GM12878 (cell line): ENCODE measurements at regions not wholly inside any gene's neighbourhood (a gene's known extent, or its start where the extent isn't known, plus 50 kb on each side); places are given as distances from the start of the nearest gene placed in this dataset.

Experiments
- ATAC-seq: fragments of 200-7000 bp; cut with Tn5 transposase; 3 replicates; pipeline ENCODE4 v1.9.1; 2020; ENCODE audit warnings: mild to moderate bottlenecking, moderate library complexity
- BruUV-seq: library from RNA; stranded (reverse); fragments of 400-500 nt; replicated peaks from 2 replicates; lab custom pipeline; 2021; lab: Mats Ljungman, UMichigan
- CTCF ChIA-PET: fragments of 300-600 bp; sonication (Branson Sonifier 250); formaldehyde crosslinking; extraction: SDS; loops from one replicate; lab custom pipeline; 2021; ENCODE audit warnings: inconsistent platforms; lab: Yijun Ruan, JAX
- POLR2A ChIA-PET: fragments of 350-600 bp; formaldehyde crosslinking; extraction: SDS; loops from one replicate; lab custom pipeline; 2021; ENCODE audit warnings: inconsistent platforms; lab: Charles Lee
- RAD21 ChIA-PET: fragments of 300-600 bp; sonication (Branson Sonifier 250); formaldehyde crosslinking; loops from one replicate; lab custom pipeline; 2023; ENCODE audit warnings: antibody characterized with exemption; ENCODE audit not compliant: unreplicated experiment; lab: Charles Lee
- SMC1A ChIA-PET: fragments of 300-600 bp; sonication (Branson Sonifier 250); formaldehyde crosslinking; loops from one replicate; lab custom pipeline; 2023; ENCODE audit not compliant: unreplicated experiment, uncharacterized antibody; lab: Charles Lee
- DNase-seq: peaks from one replicate; pipeline ENCODE4 v3.0.0-alpha.2; 2011; ENCODE audit warnings: low read depth, low spot score
- FAIRE-seq: peaks from 3 replicates; lab custom pipeline; 2011; peaks lifted over from hg19 to GRCh38; lab: Jason Lieb, UNC
- H2AFZ ChIP-seq: 2 replicates; pipeline ENCODE4 v1.6.0; 2011; ENCODE audit warnings: low read depth, low read length, control low read depth; ENCODE audit not compliant: control insufficient read depth
- H3K27ac ChIP-seq: 2 replicates; pipeline ENCODE4 v1.5.1; 2011; ENCODE audit warnings: control low read depth; ENCODE audit not compliant: control insufficient read depth, insufficient read depth
- H3K27me3 ChIP-seq, 2 experiments: replicated peaks in 1 of 2; 2 replicates each; pipeline versions ENCODE4 v1.6.0 to v1.6.1; 2011; ENCODE audit warnings: low read length in 1 of 2; ENCODE audit not compliant: control insufficient read depth in 2 of 2, insufficient read depth in 2 of 2
- H3K36me3 ChIP-seq, 2 experiments: 2 replicates each; pipeline ENCODE4 v1.5.1; 2011; ENCODE audit warnings: low read length in 1 of 2; ENCODE audit not compliant: control insufficient read depth in 2 of 2, insufficient read depth in 2 of 2
- H3K4me1 ChIP-seq: 2 replicates; pipeline ENCODE4 v1.6.1; 2011; ENCODE audit warnings: mild to moderate bottlenecking, low read length, moderate library complexity, mixed read lengths; ENCODE audit not compliant: control insufficient read depth, insufficient read depth
- H3K4me2 ChIP-seq: 2 replicates; pipeline ENCODE4 v1.6.0; 2011; ENCODE audit warnings: control low read depth; ENCODE audit not compliant: control insufficient read depth, insufficient read depth
- H3K4me3 ChIP-seq: fragments of 200-600 bp; sonication (generic); 2 replicates; pipeline ENCODE4 v1.5.1; 2016
- H3K79me2 ChIP-seq: 2 replicates; pipeline ENCODE4 v1.6.0; 2011; ENCODE audit warnings: low read length; ENCODE audit not compliant: control insufficient read depth, insufficient read depth
- H3K9ac ChIP-seq: 2 replicates; pipeline ENCODE4 v1.8.0; 2011; ENCODE audit warnings: low read length, control low read depth, mixed read lengths; ENCODE audit not compliant: control insufficient read depth, insufficient read depth
- H3K9me3 ChIP-seq: replicated peaks from 3 replicates; pipeline ENCODE4 v1.5.1; 2011; ENCODE audit warnings: mild to moderate bottlenecking, low read length; ENCODE audit not compliant: control insufficient read depth, insufficient read depth
- H4K20me1 ChIP-seq: 2 replicates; pipeline ENCODE4 v1.6.0; 2011; ENCODE audit not compliant: control insufficient read depth, insufficient read depth
- CREB1 ChIP-seq: IDR thresholded peaks from 2 replicates; pipeline ENCODE4 v1.6.1; 2012; ENCODE audit warnings: low read depth, mild to moderate bottlenecking, inconsistent platforms
- DPF2 ChIP-seq: fragments of 450-650 bp; IDR thresholded peaks from 2 replicates; pipeline ENCODE4 v1.6.1; 2017; ENCODE audit warnings: mild to moderate bottlenecking
- EED ChIP-seq: sonication (generic); IDR thresholded peaks from 2 replicates; pipeline ENCODE4 v1.6.1; 2016; ENCODE audit warnings: antibody characterized with exemption, low read depth
- IKZF2 ChIP-seq, 2 experiments: fragments of 450-650 bp; IDR thresholded peaks; 2 replicates each; pipeline ENCODE4 v1.6.1; 2017; ENCODE audit warnings: mild to moderate bottlenecking in 2 of 2, moderate library complexity in 2 of 2
- MTA3 ChIP-seq: IDR thresholded peaks from 2 replicates; pipeline ENCODE4 v1.6.1; 2012; ENCODE audit warnings: low read length, inconsistent platforms, borderline replicate concordance
- NFIC ChIP-seq: IDR thresholded peaks from 2 replicates; pipeline ENCODE4 v1.6.1; 2012; ENCODE audit warnings: low read depth, mild to moderate bottlenecking, inconsistent platforms, low read length, moderate library complexity
- NFXL1 ChIP-seq: fragments of 450-650 bp; IDR thresholded peaks from 2 replicates; pipeline ENCODE4 v1.6.1; 2017; ENCODE audit warnings: antibody characterized with exemption, mild to moderate bottlenecking, borderline replicate concordance
- NRF1 ChIP-seq: conservative IDR thresholded peaks from 2 replicates; pipeline ENCODE4 v1.6.1; 2011; ENCODE audit warnings: mild to moderate bottlenecking, low read depth, low read length, improper control_type of control experiment
- RAD51 ChIP-seq: fragments of 450-650 bp; IDR thresholded peaks from 2 replicates; pipeline ENCODE4 v1.6.1; 2016; ENCODE audit warnings: moderate library complexity, mild to moderate bottlenecking, inconsistent platforms
- SP1 ChIP-seq: IDR thresholded peaks from one replicate; pipeline ENCODE4 v1.6.1; 2011; ENCODE audit warnings: low read depth, low read length
- STAT3 ChIP-seq: IDR thresholded peaks from 2 replicates; pipeline ENCODE4 v1.6.1; 2011; ENCODE audit warnings: low read depth, low read length, improper control_type of control experiment
- TCF3 ChIP-seq: IDR thresholded peaks from 2 replicates; pipeline ENCODE4 v1.6.1; 2012; ENCODE audit warnings: low read depth, mild to moderate bottlenecking, low read length, borderline replicate concordance; ENCODE audit not compliant: insufficient read depth
- YY1 ChIP-seq: IDR thresholded peaks from 2 replicates; pipeline ENCODE4 v1.6.1; 2011; ENCODE audit warnings: low read depth, mild to moderate bottlenecking, low read length
- ZBED1 ChIP-seq: IDR thresholded peaks from 2 replicates; pipeline ENCODE4 v1.6.1; 2016; ENCODE audit warnings: borderline replicate concordance
- ZNF207 ChIP-seq: fragments of 450-650 bp; IDR thresholded peaks from 2 replicates; pipeline ENCODE4 v1.6.1; 2014; ENCODE audit warnings: antibody characterized with exemption, mild to moderate bottlenecking, borderline replicate concordance
- ZNF622 ChIP-seq: fragments of 450-650 bp; IDR thresholded peaks from 2 replicates; pipeline ENCODE4 v1.6.1; 2017; ENCODE audit warnings: mild to moderate bottlenecking, inconsistent platforms
- WGBS: methylation state at CpG from one replicate; pipeline ENCODE4 v1.1.6; 2016; ENCODE audit warnings: low lambda C conversion rate; ENCODE audit not compliant: insufficient replicate concordance, insufficient coverage; ENCODE audit errors: missing lambda C conversion rate; 5-methylcytosine and 5-hydroxymethylcytosine counted together
- in situ Hi-C: fragments of 300-500 bp; cut with MboI; formaldehyde crosslinking; loops from 9 replicates; pipeline ENCODE4 v1.14.3; 2018; ENCODE audit warnings: mixed read lengths
- intact Hi-C: fragments of 100-400 bp; cut with micrococcal nuclease; formaldehyde crosslinking; loops from one replicate; pipeline ENCODE4 v1.14.2; 2022; ENCODE audit not compliant: unreplicated experiment
- TF ChIP-seq, protein P1 (sequence below): IDR thresholded peaks from 2 replicates; pipeline ENCODE4 v1.6.1; 2011; ENCODE audit warnings: borderline replicate concordance, low read depth, mild to moderate bottlenecking, moderate library complexity, low read length; ENCODE audit not compliant: insufficient read depth, poor library complexity, severe bottlenecking
- TF ChIP-seq, protein P2 (sequence below): IDR thresholded peaks from 2 replicates; pipeline ENCODE4 v1.6.1; 2011; ENCODE audit warnings: borderline replicate concordance, low read depth, mild to moderate bottlenecking, moderate library complexity, mixed read lengths, low read length; ENCODE audit not compliant: insufficient read depth; ENCODE audit errors: extremely low read length
- TF ChIP-seq, protein P3 (sequence below): IDR thresholded peaks from 2 replicates; pipeline ENCODE4 v1.6.1; 2011; ENCODE audit warnings: mild to moderate bottlenecking, low read depth, low read length, moderate library complexity; ENCODE audit not compliant: insufficient replicate concordance

DNA sequence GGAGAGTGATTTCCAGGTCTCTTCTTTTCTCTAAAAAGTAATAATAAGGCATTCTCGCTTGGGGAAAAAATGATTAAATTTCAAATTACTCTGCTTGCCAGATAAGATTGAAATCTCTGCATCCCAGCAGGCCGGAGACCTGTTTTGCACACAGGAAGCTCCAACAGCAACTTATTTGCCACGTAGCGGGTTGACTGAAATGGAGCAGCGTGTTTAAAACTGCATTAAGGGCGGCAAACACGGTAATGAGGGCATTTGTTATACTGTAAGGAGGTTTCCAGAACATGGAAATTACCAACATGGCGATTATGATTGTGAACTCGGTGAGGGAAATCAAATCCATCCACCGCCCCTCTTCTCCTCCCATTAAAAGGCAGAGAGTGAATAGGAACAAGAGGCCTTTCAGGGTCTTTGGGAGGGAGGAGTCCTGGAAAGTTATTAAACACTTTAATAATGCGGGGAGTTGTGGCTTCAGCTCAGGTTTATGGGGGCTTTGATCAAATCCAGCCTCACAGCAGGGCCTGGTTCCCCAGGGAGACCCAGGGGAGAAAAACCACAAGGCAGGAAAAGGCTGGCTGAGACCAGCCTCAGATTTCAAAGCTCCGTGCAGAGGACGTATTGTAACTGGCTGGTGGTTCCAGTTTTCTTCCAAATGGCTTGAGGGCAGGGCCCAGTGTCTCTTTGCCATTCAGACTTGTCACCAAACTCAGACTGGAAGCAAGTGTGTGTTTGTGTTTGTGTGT lies 242.3 kb downstream of the TLE3 start:
- no TSS peak for BruUV-seq
- no peaks in the 10 kb centered on the region for H3K79me2 ChIP-seq
- no peak for FAIRE-seq
- H3K27ac ChIP-seq, result no peak overlapping the region
- TF ChIP-seq TCF3 (no peak), NFIC (no peak), IKZF2 (IDR thresholded peaks at IDR 0.05) (no peak), SP1 (no peak), ZNF622 (no peak), MTA3 (no peak), EED (no peak), STAT3 (no peak), CREB1 (no peak), NRF1 (no peak), ZNF207 (no peak), ZBED1 (no peak), DPF2 (no peak), NFXL1 (no peak), YY1 (no peak), RAD51 (no peak)
- TF ChIP-seq, protein P1, sequence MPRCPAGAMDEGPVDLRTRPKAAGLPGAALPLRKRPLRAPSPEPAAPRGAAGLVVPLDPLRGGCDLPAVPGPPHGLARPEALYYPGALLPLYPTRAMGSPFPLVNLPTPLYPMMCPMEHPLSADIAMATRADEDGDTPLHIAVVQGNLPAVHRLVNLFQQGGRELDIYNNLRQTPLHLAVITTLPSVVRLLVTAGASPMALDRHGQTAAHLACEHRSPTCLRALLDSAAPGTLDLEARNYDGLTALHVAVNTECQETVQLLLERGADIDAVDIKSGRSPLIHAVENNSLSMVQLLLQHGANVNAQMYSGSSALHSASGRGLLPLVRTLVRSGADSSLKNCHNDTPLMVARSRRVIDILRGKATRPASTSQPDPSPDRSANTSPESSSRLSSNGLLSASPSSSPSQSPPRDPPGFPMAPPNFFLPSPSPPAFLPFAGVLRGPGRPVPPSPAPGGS, result no peak
- TF ChIP-seq, protein P2, sequence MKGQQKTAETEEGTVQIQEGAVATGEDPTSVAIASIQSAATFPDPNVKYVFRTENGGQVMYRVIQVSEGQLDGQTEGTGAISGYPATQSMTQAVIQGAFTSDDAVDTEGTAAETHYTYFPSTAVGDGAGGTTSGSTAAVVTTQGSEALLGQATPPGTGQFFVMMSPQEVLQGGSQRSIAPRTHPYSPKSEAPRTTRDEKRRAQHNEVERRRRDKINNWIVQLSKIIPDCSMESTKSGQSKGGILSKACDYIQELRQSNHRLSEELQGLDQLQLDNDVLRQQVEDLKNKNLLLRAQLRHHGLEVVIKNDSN, result no peak
- TF ChIP-seq, protein P3, sequence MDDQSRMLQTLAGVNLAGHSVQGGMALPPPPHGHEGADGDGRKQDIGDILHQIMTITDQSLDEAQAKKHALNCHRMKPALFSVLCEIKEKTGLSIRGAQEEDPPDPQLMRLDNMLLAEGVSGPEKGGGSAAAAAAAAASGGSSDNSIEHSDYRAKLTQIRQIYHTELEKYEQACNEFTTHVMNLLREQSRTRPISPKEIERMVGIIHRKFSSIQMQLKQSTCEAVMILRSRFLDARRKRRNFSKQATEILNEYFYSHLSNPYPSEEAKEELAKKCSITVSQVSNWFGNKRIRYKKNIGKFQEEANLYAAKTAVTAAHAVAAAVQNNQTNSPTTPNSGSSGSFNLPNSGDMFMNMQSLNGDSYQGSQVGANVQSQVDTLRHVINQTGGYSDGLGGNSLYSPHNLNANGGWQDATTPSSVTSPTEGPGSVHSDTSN, result no peak
- TF ChIP-seq, all 136 proteins: peak for 0
- H4K20me1 ChIP-seq, result no peaks in the 10 kb centered on the region
- RAD21 ChIA-PET, result no interaction called here
- H3K4me1 ChIP-seq, result no peaks in the 10 kb centered on the region
- SMC1A ChIA-PET, result interaction anchor here (0.8 kb wide), 1 partner anchor 239 kb away, joined by 3 read pairs; no protein-coding TSS in a partner anchor
- intact Hi-C loops (no loop called here), in situ Hi-C loops (no loop called here)
- H3K4me3 ChIP-seq, result no peak overlapping the region
- no peak for DNase-seq
- H3K36me3 ChIP-seq, result no peaks in the 10 kb centered on the region
- no peaks in the 10 kb centered on the region; a peak in 1 of 4 replicates for H3K27me3 ChIP-seq
- H2AFZ ChIP-seq, result no peak overlapping the region
- 59% methylated on average over 13 of the region's 13 CpGs for WGBS
- H3K4me2 ChIP-seq, result no peak overlapping the region
- CTCF ChIA-PET, result no interaction called here
- POLR2A ChIA-PET, result no interaction called here
- H3K9me3 ChIP-seq, result no peaks in the 10 kb centered on the region; the same call in 2 of the 3 replicates
- ATAC-seq, result no peak
- no peak overlapping the region for H3K9ac ChIP-seq
